SK-N-SH (cell line): ENCODE measurements at regions not wholly inside any gene's neighbourhood (a gene's known extent, or its start where the extent isn't known, plus 50 kb on each side); places are given as distances from the start of the nearest gene placed in this dataset.

Experiments used
- CTCF ChIA-PET: fragments of 300-600, 350-600 bp; formaldehyde crosslinking; extraction: SDS; loops from one replicate; lab custom pipeline; 2021; lab: Yijun Ruan, JAX
- POLR2A ChIA-PET: fragments of 350-600 bp; sonication (Branson Sonifier 250); formaldehyde crosslinking; extraction: SDS; loops from one replicate; lab custom pipeline; 2020; ENCODE audit warnings: antibody characterized with exemption, inconsistent platforms; lab: Yijun Ruan, JAX
- DNase-seq: peaks from one replicate; pipeline ENCODE4 v3.0.0; 2012
- H2AFZ ChIP-seq: fragments of 200-600 bp; sonication (generic); 2 replicates; pipeline ENCODE4 v1.8.1; 2016; ENCODE audit warnings: antibody characterized with exemption, mild to moderate bottlenecking, low read depth
- H3F3A ChIP-seq: fragments of 200-600 bp; sonication (generic); replicated peaks from 2 replicates; pipeline ENCODE3; 2016; ENCODE audit warnings: antibody characterized with exemption, mild to moderate bottlenecking; ENCODE audit not compliant: insufficient read depth
- H3K27ac ChIP-seq, 2 experiments: fragments of 200-500 bp in 1 of 2; fragments of 200-600 bp in 1 of 2; sonication (Bioruptor generic) in 1 of 2; sonication (generic), shearing (Covaris generic) in 1 of 2; 2 replicates each; pipeline versions ENCODE4 v1.5.1 to v1.6.1; 2014 to 2016; ENCODE audit warnings: low read depth in 2 of 2, inconsistent platforms in 1 of 2, low read length in 1 of 2, mild to moderate bottlenecking in 1 of 2, mixed read lengths in 1 of 2
- H3K27me3 ChIP-seq: fragments of 200-600 bp; sonication (generic), shearing (Covaris generic); 2 replicates; pipeline ENCODE4 v1.6.1; 2016; ENCODE audit warnings: mixed run types; ENCODE audit not compliant: insufficient read depth
- H3K36me3 ChIP-seq, 2 experiments: fragments of 200-500 bp in 1 of 2; fragments of 200-600 bp in 1 of 2; sonication (Bioruptor generic) in 1 of 2; sonication (generic) in 1 of 2; replicated peaks in 1 of 2; 2 replicates each; pipeline versions ENCODE3 to v1.5.1; 2014 to 2016; ENCODE audit warnings: low read length in 1 of 2, mild to moderate bottlenecking in 1 of 2; ENCODE audit not compliant: insufficient read depth in 2 of 2, control insufficient read depth in 1 of 2
- H3K4me1 ChIP-seq, 2 experiments: fragments of 200-500 bp in 1 of 2; fragments of 200-600 bp in 1 of 2; sonication (Bioruptor generic) in 1 of 2; sonication (generic), shearing (Covaris generic) in 1 of 2; 2 replicates each; pipeline versions ENCODE4 v1.5.1 to v1.6.1; 2014 to 2016; ENCODE audit warnings: low read depth in 1 of 2, low read length in 1 of 2, mixed run types in 1 of 2; ENCODE audit not compliant: insufficient read depth in 2 of 2, control insufficient read depth in 1 of 2
- H3K4me2 ChIP-seq: fragments of 200-600 bp; sonication (generic), shearing (Covaris generic); 2 replicates; pipeline ENCODE4 v1.6.1; 2017; ENCODE audit warnings: mixed run types
- H3K4me3 ChIP-seq, 2 experiments: fragments of 200-500 bp in 1 of 2; fragments of 200-600 bp in 1 of 2; sonication (Bioruptor generic) in 1 of 2; sonication (generic), shearing (Covaris generic) in 1 of 2; 2 replicates each; pipeline versions ENCODE4 v1.5.1 to v1.8.1; 2014 to 2016; ENCODE audit warnings: low read depth in 2 of 2, inconsistent platforms in 1 of 2, low read length in 1 of 2, mild to moderate bottlenecking in 1 of 2, mixed read lengths in 1 of 2, moderate library complexity in 1 of 2
- H3K79me2 ChIP-seq: fragments of 200-600 bp; sonication (generic); 2 replicates; pipeline ENCODE4 v1.8.1; 2017; ENCODE audit warnings: mild to moderate bottlenecking; ENCODE audit not compliant: insufficient read depth
- H3K9ac ChIP-seq: fragments of 200-600 bp; sonication (generic); 2 replicates; pipeline ENCODE4 v1.6.1; 2017; ENCODE audit warnings: mixed run types
- H3K9me2 ChIP-seq: fragments of 200-600 bp; sonication (generic); 2 replicates; pipeline ENCODE4 v1.6.1; 2017; ENCODE audit warnings: mixed run types
- H3K9me3 ChIP-seq: fragments of 200-600 bp; sonication (generic); 2 replicates; pipeline ENCODE4 v1.6.1; 2017; ENCODE audit warnings: mixed run types, mild to moderate bottlenecking, moderate library complexity
- H4K20me1 ChIP-seq: fragments of 200-600 bp; sonication (generic); 2 replicates; pipeline ENCODE4 v1.6.1; 2017; ENCODE audit warnings: mild to moderate bottlenecking, mixed run types; ENCODE audit not compliant: insufficient read depth
- CHD2 ChIP-seq: fragments of 150-350 bp; IDR thresholded peaks from 2 replicates; pipeline ENCODE4 v1.6.1; 2018; ENCODE audit warnings: low read length; ENCODE audit not compliant: partially characterized antibody
- EP300 ChIP-seq, 2 experiments: IDR thresholded peaks; 2 replicates each; pipeline versions ENCODE4 v1.4.0 to v1.6.1; 2012; ENCODE audit warnings: borderline replicate concordance in 1 of 2, low read depth in 1 of 2, low read length in 1 of 2
- EZH2phosphoT487 ChIP-seq: fragments of 200-600 bp; sonication (generic); IDR thresholded peaks from 2 replicates; pipeline ENCODE4 v1.6.1; 2017; ENCODE audit warnings: low read depth, mixed run types, mild to moderate bottlenecking, antibody characterized with exemption, moderate library complexity, borderline replicate concordance
- GATA2 ChIP-seq: sonication (generic); formaldehyde crosslinking; IDR thresholded peaks from 2 replicates; pipeline ENCODE4 v1.5.0; 2020; ENCODE audit warnings: mild to moderate bottlenecking, missing genetic modification reagents
- JUND ChIP-seq: IDR thresholded peaks from 2 replicates; pipeline ENCODE4 v1.4.0; 2012
- NFIC ChIP-seq: IDR thresholded peaks from 2 replicates; pipeline ENCODE4 v1.4.0; 2012; ENCODE audit warnings: borderline replicate concordance
- RCOR1 ChIP-seq: fragments of 150-350 bp; IDR thresholded peaks from 2 replicates; pipeline ENCODE4 v1.6.1; 2017; ENCODE audit warnings: antibody characterized with exemption, low read length
- RFX5 ChIP-seq: IDR thresholded peaks from 2 replicates; pipeline ENCODE4 v1.6.1; 2012; ENCODE audit warnings: mild to moderate bottlenecking, improper control_type of control experiment, low read length
- SIN3A ChIP-seq: IDR thresholded peaks from 2 replicates; pipeline ENCODE4 v1.6.1; 2012; ENCODE audit warnings: low read depth, mild to moderate bottlenecking, low read length, moderate library complexity, borderline replicate concordance
- SMC3 ChIP-seq: IDR thresholded peaks from 2 replicates; pipeline ENCODE4 v1.6.1; 2012; ENCODE audit warnings: low read depth, low read length, improper control_type of control experiment
- TCF12 ChIP-seq: IDR thresholded peaks from 2 replicates; pipeline ENCODE4 v1.4.0; 2012
- TEAD4 ChIP-seq: IDR thresholded peaks from 2 replicates; pipeline ENCODE4 v1.4.0; 2012; ENCODE audit warnings: mild to moderate bottlenecking, borderline replicate concordance; ENCODE audit not compliant: insufficient read depth
- YY1 ChIP-seq: IDR thresholded peaks from 2 replicates; pipeline ENCODE4 v1.4.0; 2012; ENCODE audit warnings: low read depth, mild to moderate bottlenecking
- WGBS: methylation state at CpG from one replicate; pipeline ENCODE4 v1.1.6; 2017; ENCODE audit warnings: low lambda C conversion rate; 5-methylcytosine and 5-hydroxymethylcytosine counted together
- TF ChIP-seq, protein P1 (sequence below): fragments of 200-600 bp; sonication (generic); IDR thresholded peaks from 2 replicates; pipeline ENCODE4 v1.6.1; 2017; ENCODE audit warnings: antibody characterized with exemption, mild to moderate bottlenecking, moderate library complexity

DNA sequence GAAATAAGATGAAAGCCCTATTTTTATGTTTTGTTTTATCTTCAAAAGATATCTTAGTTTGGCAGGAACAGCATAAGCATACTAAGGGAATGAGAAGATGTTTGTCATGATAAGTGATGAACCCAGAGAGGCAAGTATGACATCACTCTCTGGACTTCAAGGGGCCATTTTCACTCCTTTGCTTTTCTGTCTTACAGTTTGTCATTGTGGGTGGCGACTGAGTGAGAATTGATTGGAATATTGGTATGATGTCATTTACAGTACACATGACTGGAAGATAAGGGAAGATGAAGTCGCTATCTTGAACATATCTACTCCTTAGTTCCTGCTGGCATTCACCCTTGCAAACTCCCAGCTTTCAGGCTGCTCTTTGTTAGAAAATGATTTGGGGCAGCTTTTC is 258.1 kb upstream of the RAB4A start:
- H3K27ac ChIP-seq = no peak overlapping the region
- no peaks in the 10 kb centered on the region for H3K9me2 ChIP-seq
- H3K79me2 ChIP-seq = no peaks in the 10 kb centered on the region
- no peaks in the 10 kb centered on the region for H3K27me3 ChIP-seq
- no peak for DNase-seq
- no peak overlapping the region for H3K9ac ChIP-seq
- ChIA-PET CTCF (no interaction called here), POLR2A (no interaction called here)
- 70% methylated on average over 2 of the region's 2 CpGs for WGBS
- TF ChIP-seq JUND (0 out of 2 replicates have a peak, but pooled peaks have one; percentile 14), EZH2phosphoT487 (no peak), TCF12 (0 out of 2 replicates have a peak, but pooled peaks have one; percentile 4)
- no peaks in the 10 kb centered on the region for H4K20me1 ChIP-seq
- H3K4me3 ChIP-seq = no peak overlapping the region
- H3F3A ChIP-seq = no peaks in the 10 kb centered on the region
- H2AFZ ChIP-seq = no peak overlapping the region
- no peaks in the 10 kb centered on the region for H3K36me3 ChIP-seq
- H3K4me2 ChIP-seq = no peak overlapping the region
- no peaks in the 10 kb centered on the region for H3K9me3 ChIP-seq
- H3K4me1 ChIP-seq = no peaks in the 10 kb centered on the region

DNA sequence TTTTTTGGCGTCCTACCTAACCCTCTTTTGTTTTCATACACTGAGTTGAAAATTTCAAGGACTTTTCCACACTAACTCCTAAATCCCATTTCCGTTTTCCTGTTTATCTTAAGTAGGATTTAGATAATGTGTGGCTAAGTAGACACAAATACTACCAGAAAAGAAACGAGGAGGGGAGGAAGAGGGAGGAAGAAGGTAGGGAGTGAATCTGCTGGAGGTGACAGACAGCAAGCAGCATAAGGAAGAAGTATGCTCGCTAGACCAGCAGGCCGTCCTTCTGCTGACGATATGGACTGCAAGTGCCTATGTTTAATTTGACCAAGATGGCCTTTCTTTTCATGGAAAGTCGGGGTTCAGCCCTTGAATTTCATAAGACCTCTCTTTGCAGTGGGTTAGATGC is 256.9 kb upstream of the RAB4A start:
- Histone ChIP-seq H3K36me3 (no peaks in the 10 kb centered on the region), H3K27ac (no peak overlapping the region), H2AFZ (no peak overlapping the region), H3K9me3 (no peaks in the 10 kb centered on the region), H3K9me2 (no peaks in the 10 kb centered on the region), H3K27me3 (no peaks in the 10 kb centered on the region), H3K79me2 (no peaks in the 10 kb centered on the region), H3K9ac (no peak overlapping the region), H3K4me1 (no peaks in the 10 kb centered on the region), H3K4me2 (no peak overlapping the region), H4K20me1 (no peaks in the 10 kb centered on the region), H3F3A (no peaks in the 10 kb centered on the region), H3K4me3 (no peak overlapping the region)
- POLR2A ChIA-PET = no interaction called here
- CTCF ChIA-PET = no interaction called here
- TF ChIP-seq RFX5 = no peak
- TF ChIP-seq SMC3 = no peak
- WGBS = 55% methylated on average over 7 of the region's 7 CpGs
- DNase-seq = no peak

DNA sequence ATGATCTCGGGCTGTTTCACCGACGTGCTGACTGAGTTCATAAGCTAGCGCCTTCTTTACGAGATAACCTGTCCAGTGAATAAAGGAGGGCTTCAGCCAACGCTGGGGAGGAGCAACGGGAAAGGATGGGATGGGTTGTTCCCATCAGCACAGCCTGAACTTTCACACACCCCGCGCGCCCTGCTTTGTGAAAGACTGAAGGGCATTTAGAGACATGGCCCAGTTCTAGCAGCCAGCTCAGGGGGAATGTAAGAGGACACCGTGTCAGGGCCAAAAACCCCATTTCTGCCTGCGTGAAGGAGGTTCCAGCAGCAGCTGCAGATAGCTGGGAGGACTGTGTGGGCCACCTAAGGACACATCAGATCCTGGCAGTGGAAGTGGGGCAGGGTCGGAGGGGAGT is 255.1 kb upstream of the RAB4A start:
- Histone ChIP-seq H2AFZ (no peak overlapping the region), H3K4me3 (no peak overlapping the region), H3K4me2 (no peak overlapping the region), H3K79me2 (no peaks in the 10 kb centered on the region), H3K4me1 (no peaks in the 10 kb centered on the region), H3K36me3 (no peaks in the 10 kb centered on the region), H3K27me3 (no peaks in the 10 kb centered on the region), H4K20me1 (no peaks in the 10 kb centered on the region)
- no peak for DNase-seq
- WGBS = 77% methylated on average over 9 of the region's 13 CpGs
- no peak for TF ChIP-seq SMC3
- no peak for TF ChIP-seq RCOR1
- TF ChIP-seq TEAD4 = no peak
- no peak for TF ChIP-seq GATA2
- no peak for TF ChIP-seq YY1
- TF ChIP-seq EP300 (IDR thresholded peaks at IDR 0.05; ENCODE audit: borderline replicate concordance in 1 of 2, low read depth in 1 of 2, low read length in 1 of 2) = no peak
- TF ChIP-seq, protein P1, sequence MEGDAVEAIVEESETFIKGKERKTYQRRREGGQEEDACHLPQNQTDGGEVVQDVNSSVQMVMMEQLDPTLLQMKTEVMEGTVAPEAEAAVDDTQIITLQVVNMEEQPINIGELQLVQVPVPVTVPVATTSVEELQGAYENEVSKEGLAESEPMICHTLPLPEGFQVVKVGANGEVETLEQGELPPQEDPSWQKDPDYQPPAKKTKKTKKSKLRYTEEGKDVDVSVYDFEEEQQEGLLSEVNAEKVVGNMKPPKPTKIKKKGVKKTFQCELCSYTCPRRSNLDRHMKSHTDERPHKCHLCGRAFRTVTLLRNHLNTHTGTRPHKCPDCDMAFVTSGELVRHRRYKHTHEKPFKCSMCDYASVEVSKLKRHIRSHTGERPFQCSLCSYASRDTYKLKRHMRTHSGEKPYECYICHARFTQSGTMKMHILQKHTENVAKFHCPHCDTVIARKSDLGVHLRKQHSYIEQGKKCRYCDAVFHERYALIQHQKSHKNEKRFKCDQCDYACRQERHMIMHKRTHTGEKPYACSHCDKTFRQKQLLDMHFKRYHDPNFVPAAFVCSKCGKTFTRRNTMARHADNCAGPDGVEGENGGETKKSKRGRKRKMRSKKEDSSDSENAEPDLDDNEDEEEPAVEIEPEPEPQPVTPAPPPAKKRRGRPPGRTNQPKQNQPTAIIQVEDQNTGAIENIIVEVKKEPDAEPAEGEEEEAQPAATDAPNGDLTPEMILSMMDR = no peak
- TF ChIP-seq CHD2 = no peak
- no peak for TF ChIP-seq SIN3A
- no peak for TF ChIP-seq NFIC
- no peak for TF ChIP-seq JUND
- TF ChIP-seq, all 33 proteins: peak for 0
- no peak overlapping the region for H3K9ac ChIP-seq
- no peaks in the 10 kb centered on the region for H3K9me2 ChIP-seq
- no peaks in the 10 kb centered on the region for H3F3A ChIP-seq
- no peak overlapping the region for H3K27ac ChIP-seq
- ChIA-PET POLR2A (no interaction called here), CTCF (no interaction called here)
- H3K9me3 ChIP-seq = no peaks in the 10 kb centered on the region
